Calu3 (cell line): ENCODE measurements at regions not wholly inside any gene's neighbourhood (a gene's known extent, or its start where the extent isn't known, plus 50 kb on each side); places are given as distances from the start of the nearest gene placed in this dataset.

Experiments used
- BruUV-seq: library from RNA; stranded (reverse); fragments of 400-500 nt; replicated peaks from 2 replicates; lab custom pipeline; 2021; lab: Mats Ljungman, UMichigan
- CTCF ChIA-PET: fragments of 300-600 bp; sonication (Branson Sonifier 250); formaldehyde crosslinking; loops from one replicate; lab custom pipeline; 2022; ENCODE audit warnings: antibody characterized with exemption; lab: Charles Lee
- DNase-seq: peaks from one replicate; pipeline ENCODE4 v3.0.0; 2022
- H3K27ac Mint-ChIP-seq: one replicate; pipeline ENCODE4 v1.8.0; 2022; ENCODE audit warnings: mixed read lengths; ENCODE audit not compliant: unreplicated experiment
- H3K27me3 Mint-ChIP-seq: one replicate; pipeline ENCODE4 v1.8.0; 2022; ENCODE audit warnings: mixed read lengths; ENCODE audit not compliant: unreplicated experiment
- H3K36me3 Mint-ChIP-seq: one replicate; pipeline ENCODE4 v1.8.0; 2022; ENCODE audit warnings: mild to moderate bottlenecking, moderate library complexity, mixed read lengths; ENCODE audit not compliant: insufficient read depth, unreplicated experiment
- H3K4me1 Mint-ChIP-seq: one replicate; pipeline ENCODE4 v1.8.0; 2022; ENCODE audit warnings: mild to moderate bottlenecking, low read depth, mixed read lengths; ENCODE audit not compliant: unreplicated experiment
- H3K4me3 Mint-ChIP-seq: one replicate; pipeline ENCODE4 v1.8.0; 2022; ENCODE audit warnings: mild to moderate bottlenecking, low read depth, moderate library complexity, mixed read lengths; ENCODE audit not compliant: unreplicated experiment
- H3K9me3 Mint-ChIP-seq: one replicate; pipeline ENCODE4 v1.8.0; 2022; ENCODE audit warnings: low read depth, mixed read lengths; ENCODE audit not compliant: unreplicated experiment
- CTCF ChIP-seq: fragments of 200-600 bp; IDR thresholded peaks from one replicate; pipeline ENCODE4 v1.8.0; 2022; ENCODE audit warnings: antibody characterized with exemption; ENCODE audit not compliant: unreplicated experiment
- intact Hi-C: fragments of 100-400 bp; cut with micrococcal nuclease; formaldehyde crosslinking; loops from one replicate; pipeline ENCODE4 v1.10.0; 2022; ENCODE audit not compliant: unreplicated experiment

DNA sequence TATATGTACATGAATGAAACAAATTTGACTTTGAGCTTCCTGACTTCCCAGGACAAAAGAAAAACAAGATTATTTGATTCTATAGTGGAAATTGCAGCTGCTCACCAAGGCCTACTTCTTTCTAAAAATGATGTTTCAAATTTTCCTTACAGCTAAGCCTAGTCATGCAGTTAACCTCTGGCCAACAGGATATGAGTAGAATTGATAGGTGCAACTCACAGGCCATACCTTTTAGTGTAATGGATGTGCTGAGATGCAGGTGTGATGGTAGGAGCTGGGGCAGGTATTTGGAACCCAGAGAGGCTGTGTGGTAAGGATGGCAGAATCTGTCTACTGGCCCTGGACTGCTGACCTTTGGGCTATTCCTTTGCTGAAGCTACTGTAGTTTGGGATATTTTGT, 230.9 kb upstream of the PREP start:
- Mint-ChIP-seq H3K9me3 (peaks cover 7% of the 10 kb centered on the region), H3K4me3 (no peak overlapping the region), H3K27ac (no peak overlapping the region), H3K4me1 (no peaks in the 10 kb centered on the region), H3K36me3 (no peaks in the 10 kb centered on the region), H3K27me3 (peaks cover 20% of the 10 kb centered on the region)
- no peak for TF ChIP-seq CTCF
- BruUV-seq = no TSS peak
- no peak for DNase-seq
- CTCF ChIA-PET = no interaction called here
- intact Hi-C loops = no loop called here

DNA sequence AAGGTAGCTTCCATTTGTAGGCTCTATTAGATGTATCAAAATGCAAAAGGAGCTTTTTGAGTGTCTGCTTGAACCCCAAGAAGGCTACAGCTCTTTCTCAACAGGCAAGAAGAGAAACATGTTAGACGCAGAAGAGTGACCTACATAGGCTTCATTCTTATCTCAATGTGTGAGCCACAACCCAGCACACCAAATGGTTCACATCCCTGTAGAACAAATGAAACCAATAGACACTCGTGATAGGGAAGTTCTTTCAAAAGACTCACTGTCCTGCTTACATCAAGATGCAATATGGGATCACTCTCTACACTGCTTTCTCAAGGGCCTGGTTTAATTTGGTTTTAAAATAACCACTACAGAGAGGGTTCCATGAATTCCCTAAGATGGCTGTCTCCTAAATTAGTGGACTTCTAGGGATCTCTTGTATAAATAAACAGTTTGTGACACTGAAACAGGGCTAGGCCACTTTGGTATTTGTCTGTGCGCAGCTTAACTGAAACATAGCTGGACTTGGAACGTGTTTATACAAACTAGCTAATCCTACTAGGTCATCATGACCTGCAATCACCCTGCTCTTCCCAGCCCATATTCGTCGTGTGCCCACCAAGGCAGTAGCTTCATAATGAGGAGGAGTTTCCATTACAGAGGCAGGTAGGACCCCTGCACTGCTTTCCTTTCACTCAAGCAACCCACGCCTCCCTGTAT, 225.4 kb upstream of the PREP start:
- Mint-ChIP-seq H3K4me3 (no peak overlapping the region), H3K27ac (no peak overlapping the region), H3K27me3 (peaks cover 20% of the 10 kb centered on the region), H3K36me3 (no peaks in the 10 kb centered on the region), H3K4me1 (no peaks in the 10 kb centered on the region), H3K9me3 (peaks cover 7% of the 10 kb centered on the region)
- intact Hi-C loops = no loop called here
- no TSS peak for BruUV-seq
- no peak for DNase-seq
- TF ChIP-seq CTCF = no peak
- CTCF ChIA-PET = interaction anchor here (0.6 kb wide), 1 partner anchor 145 kb away, joined by 3 read pairs; no protein-coding TSS in a partner anchor

- no peak for DNase-seq
- Mint-ChIP-seq H3K36me3 (no peaks in the 10 kb centered on the region), H3K4me3 (no peak overlapping the region), H3K27ac (no peak overlapping the region), H3K4me1 (no peaks in the 10 kb centered on the region), H3K9me3 (peaks cover 7% of the 10 kb centered on the region), H3K27me3 (peaks cover 20% of the 10 kb centered on the region)
- no TSS peak for BruUV-seq
- intact Hi-C loops = no loop called here
- CTCF ChIA-PET = no interaction called here
- TF ChIP-seq CTCF = no peak
Measured at GRCh38 chr6:105626295-105627158, 223.6 kb upstream of the PREP start.

DNA sequence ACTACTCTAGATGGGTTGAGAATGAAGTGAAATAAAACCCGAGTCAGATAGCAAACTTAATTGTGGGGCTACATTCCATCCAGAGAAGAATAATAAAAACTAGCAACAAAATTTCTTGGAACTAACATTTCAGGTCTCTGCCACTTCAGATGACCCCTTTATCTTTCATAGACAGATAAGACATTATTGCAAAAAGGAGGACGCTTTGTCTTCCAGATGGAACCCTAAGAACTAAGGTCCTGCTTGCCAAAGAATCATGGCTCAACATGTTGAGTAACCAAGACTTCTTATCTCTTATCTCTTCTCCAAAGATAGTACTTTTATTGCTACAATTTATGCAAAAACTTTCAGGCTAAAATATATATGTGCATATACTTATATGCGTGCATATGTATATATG, 221.1 kb upstream of the PREP start:
- CTCF ChIA-PET = interaction anchor here (0.6 kb wide), 2 partner anchors 105 to 877 kb away, joined by 3 to 4 read pairs; no protein-coding TSS in a partner anchor
- no peaks in the 10 kb centered on the region for H3K9me3 Mint-ChIP-seq

More for the DNA sequence above, 221.1 kb upstream of the PREP start:
- BruUV-seq = no TSS peak
- Mint-ChIP-seq H3K27ac (no peak overlapping the region), H3K27me3 (no peaks in the 10 kb centered on the region), H3K4me1 (no peaks in the 10 kb centered on the region), H3K36me3 (no peaks in the 10 kb centered on the region), H3K4me3 (no peak overlapping the region)
- TF ChIP-seq CTCF = no peak
- no peak for DNase-seq
- intact Hi-C loops = no loop called here
